Esophagus muscularis mucosa (tissue), 3 donors: ENCODE measurements at regions not wholly inside any gene's neighbourhood (a gene's known extent, or its start where the extent isn't known, plus 50 kb on each side); places are given as distances from the start of the nearest gene placed in this dataset.

Experiments
- CTCF ChIP-seq, 3 experiments: fragments of 200-600 bp in 2 of 3; fragments of 450-650 bp in 1 of 3; sonication (generic) in 2 of 3; IDR thresholded peaks; one replicate each; pipeline ENCODE4 v1.5.1; 2017 to 2019; ENCODE audit warnings: antibody characterized with exemption in 3 of 3, mild to moderate bottlenecking in 2 of 3, moderate library complexity in 1 of 3
- POLR2A ChIP-seq: fragments of 450-650 bp; IDR thresholded peaks from one replicate; pipeline ENCODE4 v1.6.1; 2017; ENCODE audit warnings: antibody characterized with exemption, moderate library complexity, mild to moderate bottlenecking, low read depth
- POLR2AphosphoS5 ChIP-seq, 2 donors: sonication (generic); formaldehyde crosslinking; IDR thresholded peaks; one replicate each; pipeline ENCODE4 v1.6.1; 2017; ENCODE audit warnings: antibody characterized with exemption in 2 of 2

- TF ChIP-seq POLR2A (no peak), CTCF (IDR thresholded peaks at IDR 0.05) (no peak), POLR2AphosphoS5 (IDR thresholded peaks at IDR 0.05) (no peak)
These were observed 259.3 kb downstream of the CEMIP2 start for GRCh38 chr9:71509054-71509453.
